HG02610 (cell line): ENCODE measurements at regions not wholly inside any gene's neighbourhood (a gene's known extent, or its start where the extent isn't known, plus 50 kb on each side); places are given as distances from the start of the nearest gene placed in this dataset.
"Not testable (repeated sequence)": the region's sequence is repeated elsewhere in the genome, so short reads cannot be mapped to it uniquely, and the experiment has no call there.

ENCODE experiments used
- ATAC-seq: cut with Tn5 transposase; IDR thresholded peaks from one replicate; pipeline ENCODE4 v1.9.1; 2021; ENCODE audit warnings: mild to moderate bottlenecking, moderate library complexity; ENCODE audit not compliant: unreplicated experiment

- no peak for ATAC-seq
Observed at GRCh38 chr6:50959081-50959641, 140.5 kb downstream of the TFAP2B start.

- ATAC-seq = no peak
Observed at GRCh38 chr6:50961611-50962010, 142.9 kb downstream of the TFAP2B start.

GRCh38 chr6:50962213-50962759 lies 143.6 kb downstream of the TFAP2B start:
- no peak for ATAC-seq

GRCh38 chr6:50963952-50964351 lies 145.3 kb downstream of the TFAP2B start:
- no peak for ATAC-seq

GRCh38 chr6:50965495-50965894 lies 146.8 kb downstream of the TFAP2B start:
- no peak for ATAC-seq

GRCh38 chr6:50966532-50966931 lies 147.9 kb downstream of the TFAP2B start:
- ATAC-seq = peak; percentile 83

GRCh38 chr6:50966986-50967385 lies 148.3 kb downstream of the TFAP2B start:
- ATAC-seq = peak; percentile 72

- ATAC-seq = not testable (repeated sequence)
Observed at GRCh38 chr6:50968246-50968645, 149.6 kb downstream of the TFAP2B start.

- ATAC-seq = no peak
Observed at GRCh38 chr6:50970908-50971307, 152.2 kb downstream of the TFAP2B start.

GRCh38 chr6:50973464-50973863 lies 154.8 kb downstream of the TFAP2B start:
- ATAC-seq = no peak

GRCh38 chr6:50974319-50974718 lies 155.6 kb downstream of the TFAP2B start:
- no peak for ATAC-seq

- no peak for ATAC-seq
Observed at GRCh38 chr6:50975216-50975615, 156.5 kb downstream of the TFAP2B start.

GRCh38 chr6:50976907-50977306 lies 158.2 kb downstream of the TFAP2B start:
- ATAC-seq = no peak

GRCh38 chr6:50977796-50978195 lies 159.1 kb downstream of the TFAP2B start:
- no peak for ATAC-seq

- ATAC-seq = no peak
Observed at GRCh38 chr6:50978380-50979170, 159.9 kb downstream of the TFAP2B start.

GRCh38 chr6:50979171-50979525 lies 160.5 kb downstream of the TFAP2B start:
- no peak for ATAC-seq

GRCh38 chr6:50984135-50984534 lies 165.5 kb downstream of the TFAP2B start:
- no peak for ATAC-seq

- no peak for ATAC-seq
Observed at GRCh38 chr6:50986319-50986718, 167.6 kb downstream of the TFAP2B start.

- no peak for ATAC-seq
Observed at GRCh38 chr6:50989123-50989522, 170.5 kb downstream of the TFAP2B start.

GRCh38 chr6:50990750-50991446 lies 172.2 kb downstream of the TFAP2B start:
- ATAC-seq = no peak

GRCh38 chr6:50992232-50992631 lies 173.6 kb downstream of the TFAP2B start:
- no peak for ATAC-seq
